HG03558 (cell line): ENCODE measurements at regions not wholly inside any gene's neighbourhood (a gene's known extent, or its start where the extent isn't known, plus 50 kb on each side); places are given as distances from the start of the nearest gene placed in this dataset.

Source experiments
- ATAC-seq: cut with Tn5 transposase; IDR thresholded peaks from one replicate; pipeline ENCODE4 v1.9.1; 2021; ENCODE audit warnings: moderate number of reproducible peaks; ENCODE audit not compliant: unreplicated experiment; ENCODE audit errors: extremely low read depth

- ATAC-seq: no peak
These were observed 528.9 kb upstream of the FZD8 start for GRCh38 chr10:36170943-36171501.

DNA sequence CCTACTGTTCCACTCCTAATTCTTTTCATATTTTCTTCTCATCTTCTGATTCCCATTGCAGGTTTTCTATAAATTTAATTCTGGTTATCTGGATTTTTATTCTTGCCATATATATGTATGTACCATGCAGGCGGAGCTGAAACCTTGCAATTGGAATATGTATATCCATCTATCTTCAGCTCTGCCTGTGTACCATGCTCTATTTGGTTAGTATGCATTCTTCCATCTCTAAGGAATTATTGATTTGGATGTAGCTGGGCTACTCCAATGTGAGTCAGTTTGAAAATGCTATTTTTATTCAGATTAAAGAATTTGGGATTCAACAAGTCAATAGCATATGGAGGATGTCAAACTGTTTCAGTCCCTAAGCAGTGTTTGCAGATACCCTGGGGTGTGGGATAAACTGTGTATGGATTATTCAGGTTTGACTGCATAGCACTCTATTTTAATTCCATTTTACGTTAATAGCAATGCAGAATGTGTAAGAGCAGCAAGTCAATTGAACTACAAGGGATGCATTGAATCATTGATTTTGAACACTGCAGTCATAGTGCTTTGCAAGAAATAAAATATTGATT lies 528.1 kb upstream of the FZD8 start:
- ATAC-seq: no peak

DNA sequence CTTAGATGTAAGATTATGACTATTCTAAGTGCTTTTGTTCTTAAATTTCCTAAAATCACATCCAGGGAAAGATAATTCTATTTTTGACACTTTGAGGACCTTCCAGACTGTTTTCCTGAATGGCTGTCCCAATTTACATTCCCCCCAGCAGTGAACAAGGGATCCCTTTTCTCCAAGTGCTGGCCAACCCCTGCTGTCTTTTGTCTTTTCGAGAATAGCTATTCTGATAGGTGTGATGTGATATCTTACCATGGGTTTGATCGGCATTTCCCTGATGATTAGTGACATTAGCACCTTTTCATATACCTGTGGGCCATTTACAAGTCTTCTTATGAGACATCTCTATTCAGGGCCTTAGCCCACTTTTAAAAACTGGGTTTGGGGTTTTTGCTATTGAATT lies 526.7 kb upstream of the FZD8 start:
- no peak for ATAC-seq

DNA sequence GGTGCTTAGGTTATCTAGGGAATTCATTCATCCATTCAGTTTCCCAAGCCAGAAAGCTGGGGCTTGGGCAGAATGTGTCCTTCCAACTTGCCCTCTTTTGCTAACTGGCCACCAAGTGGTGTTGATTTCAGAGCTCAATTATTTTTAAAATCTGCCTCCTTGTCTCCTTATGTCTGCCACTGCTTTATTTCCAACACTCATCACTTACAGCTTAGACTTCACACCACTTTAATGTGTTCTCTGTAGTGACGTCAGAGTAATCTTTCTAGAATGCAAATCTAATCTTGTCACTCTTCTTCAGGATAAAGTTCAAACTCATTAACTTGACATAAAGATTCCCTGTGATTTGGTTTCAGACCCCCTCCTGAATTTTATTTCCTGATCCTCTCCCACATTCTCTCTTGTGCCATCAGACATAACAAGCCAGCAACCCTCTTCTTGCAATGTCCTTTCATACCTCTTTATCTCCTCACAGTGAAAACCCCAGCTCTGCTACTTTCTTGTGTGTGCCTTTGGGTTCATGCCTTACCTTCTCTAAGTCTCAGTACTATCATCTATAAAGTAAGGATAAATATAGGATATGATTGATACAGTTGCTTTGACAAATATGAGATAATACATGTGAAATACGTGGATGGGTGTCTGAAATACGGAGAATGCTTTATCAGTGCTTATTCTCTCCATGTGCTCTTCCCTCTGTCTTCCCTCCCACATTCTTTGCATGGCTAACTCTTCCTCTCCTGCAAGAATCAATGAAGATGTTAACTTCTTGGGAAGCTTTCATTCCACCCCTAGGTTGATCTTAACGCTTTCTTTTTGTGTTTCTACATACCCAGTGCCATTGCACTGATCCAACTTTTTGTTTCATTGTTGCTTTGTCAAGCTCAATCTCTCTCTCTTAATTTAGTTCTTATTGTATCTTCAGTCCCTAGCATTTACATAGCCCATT lies 522.7 kb upstream of the FZD8 start:
- ATAC-seq: no peak

- ATAC-seq: no peak
These were observed 521.7 kb upstream of the FZD8 start for GRCh38 chr10:36163827-36164226.

DNA sequence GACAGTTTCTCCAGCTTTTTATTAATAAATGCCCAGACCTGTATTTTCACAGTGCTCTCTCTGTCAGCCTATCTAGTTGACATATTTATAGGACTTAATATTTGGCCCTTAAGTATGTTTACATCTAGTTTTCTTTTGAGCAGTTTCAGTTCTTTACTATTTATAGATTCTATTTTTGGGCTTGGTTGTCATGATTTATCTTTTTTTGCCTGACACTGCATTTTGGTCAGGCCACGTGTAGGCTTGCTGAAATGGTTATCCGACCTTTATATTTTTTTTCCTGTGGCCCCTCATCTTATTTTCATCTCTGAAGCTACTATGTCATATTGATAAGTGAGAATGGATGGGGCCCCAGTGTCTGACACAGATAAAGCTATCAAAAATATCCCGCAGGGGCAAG lies 515.4 kb upstream of the FZD8 start:
- ATAC-seq: no peak

DNA sequence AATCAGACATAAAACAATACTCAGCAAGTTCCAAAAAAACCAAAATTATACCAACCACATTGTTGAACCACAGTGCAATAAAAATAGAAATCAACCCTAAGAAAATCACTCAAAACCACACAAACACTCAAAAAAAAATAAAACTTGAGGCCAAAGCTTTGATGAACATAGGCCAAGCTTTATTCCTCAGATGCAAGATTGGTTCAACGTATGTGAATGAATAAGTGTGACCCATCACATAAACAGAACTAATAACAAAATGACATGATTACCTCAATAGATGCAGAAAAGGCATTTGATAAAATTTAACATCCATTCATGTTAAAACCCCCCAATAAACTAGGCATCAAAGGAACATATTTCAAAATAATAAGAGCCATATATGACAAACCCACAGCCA lies 506.1 kb upstream of the FZD8 start:
- no peak for ATAC-seq

- ATAC-seq: no peak
These were observed 505.4 kb upstream of the FZD8 start for GRCh38 chr10:36147529-36147928.

GRCh38 chr10:36141856-36142560 lies 499.9 kb upstream of the FZD8 start:
- ATAC-seq: no peak

DNA sequence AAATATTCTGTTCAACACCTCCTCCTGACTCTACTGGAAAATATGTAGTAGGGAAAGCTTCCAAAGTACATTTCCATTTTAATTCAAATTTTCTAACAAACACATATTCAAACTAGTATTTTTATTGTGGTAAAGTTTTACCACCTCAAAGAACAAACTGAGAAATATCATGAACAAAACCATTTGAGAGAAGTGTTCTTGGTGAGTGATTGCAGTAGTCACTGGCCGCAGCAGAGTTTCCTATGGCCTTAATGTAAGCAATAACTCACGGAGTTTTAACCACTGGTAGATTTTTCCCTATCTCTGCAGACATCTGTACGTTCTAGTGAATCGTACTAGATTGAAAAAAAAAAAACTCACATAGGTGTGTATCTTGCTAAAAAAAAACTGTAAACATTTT lies 487.0 kb upstream of the FZD8 start:
- no peak for ATAC-seq

- no peak for ATAC-seq
These were observed 484.0 kb upstream of the FZD8 start for GRCh38 chr10:36126076-36126475.

DNA sequence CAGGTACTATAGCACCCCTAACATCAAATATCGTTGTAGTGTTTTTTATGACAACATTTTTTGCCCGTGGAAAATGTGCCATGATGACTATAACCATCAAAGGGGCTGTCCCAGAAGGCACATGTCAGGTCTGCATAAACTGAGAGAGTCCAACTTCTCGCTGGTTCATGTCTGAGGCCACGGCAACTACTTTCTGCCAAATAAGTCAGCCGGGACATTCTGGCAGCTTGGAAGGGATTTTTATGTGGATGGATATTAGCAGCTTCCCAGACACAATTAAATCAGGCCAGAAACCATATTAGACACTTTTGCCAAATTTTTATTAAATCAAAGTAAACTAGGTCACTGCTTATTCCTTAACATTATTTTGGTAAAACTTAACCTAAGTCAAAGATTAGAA lies 477.4 kb upstream of the FZD8 start:
- ATAC-seq: no peak

DNA sequence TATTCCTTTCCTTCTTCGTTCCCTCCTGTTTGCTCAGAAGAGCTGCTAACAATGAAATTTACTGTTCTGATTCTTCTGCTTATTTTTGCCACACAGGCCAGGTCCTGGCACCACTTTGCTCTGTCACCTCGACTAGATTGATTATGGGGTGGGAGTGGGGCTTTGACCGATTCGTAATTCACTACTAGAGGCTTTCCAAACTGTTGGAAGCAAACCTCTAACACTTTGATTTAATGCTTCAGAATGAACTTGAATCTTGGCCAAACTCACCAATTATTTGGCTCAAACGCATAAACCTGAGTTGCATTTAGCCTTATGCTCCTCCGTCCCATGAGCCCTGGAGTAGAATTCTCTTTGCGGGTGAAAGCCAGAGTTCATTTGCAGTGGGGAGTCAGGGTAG lies 476.2 kb upstream of the FZD8 start:
- no peak for ATAC-seq

DNA sequence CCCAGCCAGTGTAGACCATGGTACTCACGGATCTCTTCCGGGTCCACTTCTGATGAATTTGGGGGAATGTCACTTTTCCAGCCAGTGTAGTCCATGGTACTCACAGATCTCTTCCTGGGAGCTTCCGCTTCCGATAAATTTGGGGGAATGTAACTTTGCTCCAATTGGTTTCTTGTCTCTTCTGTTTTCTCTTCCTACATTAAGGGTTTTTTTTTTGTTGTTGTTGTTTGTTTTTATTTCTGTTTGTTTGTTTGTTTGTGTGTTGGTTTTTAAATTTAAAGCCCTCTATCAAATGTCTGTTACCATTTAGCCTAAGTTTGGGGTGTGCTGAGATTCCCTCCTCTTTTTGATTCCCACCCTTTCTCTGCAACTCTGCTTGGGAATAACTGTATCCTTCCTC lies 475.8 kb upstream of the FZD8 start:
- no peak for ATAC-seq

- no peak for ATAC-seq
These were observed 475.1 kb upstream of the FZD8 start for GRCh38 chr10:36117231-36117630.

DNA sequence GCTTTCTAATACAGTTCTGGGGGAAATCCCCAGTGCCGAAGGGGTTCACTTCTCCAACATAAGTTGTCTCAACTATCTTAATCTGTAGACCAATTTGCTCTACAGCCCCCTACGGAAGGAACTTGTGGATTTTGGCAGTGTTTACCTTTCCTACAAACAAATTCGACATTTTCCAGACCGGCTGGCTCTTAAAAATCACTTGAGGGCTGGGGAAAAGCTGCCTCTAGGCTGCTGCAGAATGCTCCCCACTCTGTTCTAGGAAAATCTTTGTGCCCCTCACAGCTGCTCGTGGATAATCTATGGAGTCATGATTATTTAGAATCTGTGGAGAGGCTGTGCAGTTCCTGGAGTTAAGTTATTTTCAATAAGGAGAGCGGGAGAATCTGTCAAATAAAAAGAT lies 474.6 kb upstream of the FZD8 start:
- no peak for ATAC-seq

- no peak for ATAC-seq
These were observed 473.9 kb upstream of the FZD8 start for GRCh38 chr10:36116040-36116439.

DNA sequence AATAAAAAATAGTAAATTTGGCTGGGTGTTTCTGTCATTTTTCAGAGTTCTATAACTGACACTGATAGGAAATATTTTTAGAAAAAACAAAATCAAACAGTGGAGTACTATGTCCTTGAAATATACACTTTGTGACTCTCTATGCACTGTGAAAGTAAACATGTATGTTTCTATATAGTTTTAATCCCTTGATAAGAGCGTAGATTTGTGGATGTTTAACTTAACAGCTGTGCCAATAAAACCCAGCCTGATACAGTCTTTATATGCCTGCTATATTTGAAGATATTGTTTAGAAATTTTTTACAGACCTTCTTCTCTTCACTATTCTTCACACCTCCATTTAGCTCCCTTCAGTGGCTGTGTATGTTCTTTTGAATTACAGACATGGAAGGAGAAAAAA lies 473.3 kb upstream of the FZD8 start:
- ATAC-seq: no peak

GRCh38 chr10:36114913-36115312 lies 472.8 kb upstream of the FZD8 start:
- ATAC-seq: no peak

DNA sequence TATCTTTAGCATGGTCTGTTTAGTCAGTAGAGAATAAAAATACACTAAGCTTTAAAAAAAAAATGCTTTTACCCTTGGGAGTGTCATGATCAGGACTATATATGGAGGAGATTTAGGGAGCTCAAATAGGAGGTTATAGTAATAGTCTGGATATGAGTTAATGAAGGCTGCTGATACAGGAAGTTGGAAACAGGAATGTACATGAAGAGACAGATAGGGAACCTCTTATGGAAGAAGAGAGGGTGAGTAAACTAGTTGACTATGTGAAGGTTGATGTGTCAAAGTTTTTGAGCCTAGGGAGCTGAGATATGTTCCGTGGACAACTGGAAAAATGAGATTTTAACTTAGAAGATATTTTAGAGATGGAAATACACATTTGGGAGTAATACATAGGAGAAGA lies 472.0 kb upstream of the FZD8 start:
- ATAC-seq: no peak

DNA sequence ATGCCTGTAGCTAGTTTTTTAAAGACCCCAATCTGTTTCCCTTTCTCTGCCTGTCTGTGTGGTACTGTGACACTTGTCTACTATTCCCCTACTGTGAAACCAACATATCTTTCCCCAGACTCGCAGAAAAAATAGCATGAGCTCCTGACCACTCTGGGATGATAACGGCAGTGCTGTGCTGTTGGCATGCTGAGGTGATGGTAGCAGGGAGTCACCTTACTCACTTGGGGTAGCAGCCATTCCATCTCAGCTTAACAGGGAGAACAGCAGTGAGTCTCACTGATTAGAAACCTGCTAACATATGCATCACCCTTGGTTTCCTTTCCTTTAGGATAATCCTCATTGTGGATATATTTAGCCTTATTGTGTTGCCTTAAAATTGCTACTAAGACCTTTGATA lies 469.6 kb upstream of the FZD8 start:
- ATAC-seq: no peak
